ENCODE measurements at regions not wholly inside any gene's neighbourhood (a gene's known extent, or its start where the extent isn't known, plus 50 kb on each side); places are given as distances from the start of the nearest gene placed in this dataset.
A peak's percentile ranks its signal among the peaks of the same experiment; 100 is the strongest.

DNA sequence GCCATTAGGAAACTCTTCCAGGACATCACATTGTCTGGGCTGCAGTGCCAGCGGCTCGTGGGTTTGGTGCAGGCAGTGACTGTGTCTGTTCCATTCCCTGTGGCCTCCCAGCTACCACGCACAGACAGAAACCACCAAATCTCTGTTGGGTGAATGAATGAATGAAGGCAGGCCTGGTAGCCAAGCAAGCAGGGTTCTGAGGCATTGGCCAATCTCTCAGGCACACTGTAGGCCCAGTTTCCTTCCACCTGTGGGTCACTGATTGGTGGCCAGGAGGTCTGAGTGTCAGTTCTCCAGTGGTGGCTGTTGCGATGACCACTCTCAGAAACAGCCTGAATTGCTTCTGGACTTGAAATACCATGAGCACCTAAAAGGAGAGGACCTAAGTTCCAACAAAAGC is 59.4 kb upstream of the CTBP2 start:
- no peaks in the 10 kb centered on the region for H3K27me3 ChIP-seq
- no peaks in the 10 kb centered on the region for H3K4me1 ChIP-seq
- Mint-ChIP-seq H3K4me1 (peaks cover 10% of the 10 kb centered on the region), H3K36me3 (no peaks in the 10 kb centered on the region), H3K4me3 (no peak overlapping the region), H3K27ac (no peak overlapping the region), H3K9me3 (no peaks in the 10 kb centered on the region), H3K27me3 (ENCODE audit: insufficient read depth, low read depth) (peaks cover 7% of the 10 kb centered on the region)
- H3K9me3 ChIP-seq (ENCODE audit: low read depth) = no peaks in the 10 kb centered on the region
- H3F3A ChIP-seq (ENCODE audit: low read depth) = no peaks in the 10 kb centered on the region
- H3K9ac ChIP-seq = no peak overlapping the region
- H2AFZ ChIP-seq (replicated peaks) = no peak overlapping the region
- H3K79me2 ChIP-seq (ENCODE audit: low read depth) = no peaks in the 10 kb centered on the region
- TF ChIP-seq EZH2phosphoT487 (IDR thresholded peaks at IDR 0.05) (no peak), EZH2 (IDR thresholded peaks at IDR 0.05) (no peak)
- TF ChIP-seq, protein P1, sequence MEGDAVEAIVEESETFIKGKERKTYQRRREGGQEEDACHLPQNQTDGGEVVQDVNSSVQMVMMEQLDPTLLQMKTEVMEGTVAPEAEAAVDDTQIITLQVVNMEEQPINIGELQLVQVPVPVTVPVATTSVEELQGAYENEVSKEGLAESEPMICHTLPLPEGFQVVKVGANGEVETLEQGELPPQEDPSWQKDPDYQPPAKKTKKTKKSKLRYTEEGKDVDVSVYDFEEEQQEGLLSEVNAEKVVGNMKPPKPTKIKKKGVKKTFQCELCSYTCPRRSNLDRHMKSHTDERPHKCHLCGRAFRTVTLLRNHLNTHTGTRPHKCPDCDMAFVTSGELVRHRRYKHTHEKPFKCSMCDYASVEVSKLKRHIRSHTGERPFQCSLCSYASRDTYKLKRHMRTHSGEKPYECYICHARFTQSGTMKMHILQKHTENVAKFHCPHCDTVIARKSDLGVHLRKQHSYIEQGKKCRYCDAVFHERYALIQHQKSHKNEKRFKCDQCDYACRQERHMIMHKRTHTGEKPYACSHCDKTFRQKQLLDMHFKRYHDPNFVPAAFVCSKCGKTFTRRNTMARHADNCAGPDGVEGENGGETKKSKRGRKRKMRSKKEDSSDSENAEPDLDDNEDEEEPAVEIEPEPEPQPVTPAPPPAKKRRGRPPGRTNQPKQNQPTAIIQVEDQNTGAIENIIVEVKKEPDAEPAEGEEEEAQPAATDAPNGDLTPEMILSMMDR (IDR thresholded peaks at IDR 0.05) = no peak
- H3K27ac ChIP-seq = no peak overlapping the region
- H3K4me3 ChIP-seq = no peak overlapping the region
- H3K4me2 ChIP-seq = no peak overlapping the region
- no peak for DNase-seq (ENCODE audit: low spot score)
- no peaks in the 10 kb centered on the region for H4K20me1 ChIP-seq (ENCODE audit: low read depth)
- no peaks in the 10 kb centered on the region for H3K36me3 ChIP-seq

DNA sequence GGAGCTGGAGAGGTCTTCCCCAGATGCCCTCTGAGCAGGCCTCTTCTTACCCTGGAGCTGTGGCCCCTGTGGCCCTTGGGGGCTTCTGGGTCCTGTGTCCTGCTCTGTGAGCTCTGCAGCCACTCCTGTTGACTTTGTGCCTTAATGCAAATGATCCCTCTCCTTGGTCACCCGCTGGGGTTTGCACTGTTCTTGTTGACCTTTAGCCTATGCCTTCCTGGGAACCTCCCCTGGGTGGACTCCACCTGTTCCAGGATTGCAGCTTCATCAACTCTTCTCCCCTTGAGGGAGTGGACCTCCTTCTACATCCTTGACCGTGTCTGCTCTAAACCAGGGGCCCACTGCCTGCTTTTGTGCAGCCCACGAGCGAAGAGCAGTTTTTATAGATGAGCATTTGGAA is 58.6 kb upstream of the CTBP2 start:
- H3K27me3 ChIP-seq = no peaks in the 10 kb centered on the region
- no peak overlapping the region for H3K9ac ChIP-seq
- H3K4me3 Mint-ChIP-seq = peak overlapping the region; percentile 60
- TF ChIP-seq EZH2phosphoT487 (IDR thresholded peaks at IDR 0.05) = no peak
- no peak for TF ChIP-seq EZH2 (IDR thresholded peaks at IDR 0.05)
- TF ChIP-seq, protein P1 (IDR thresholded peaks at IDR 0.05) = no peak
- no peaks in the 10 kb centered on the region for H3K79me2 ChIP-seq (ENCODE audit: low read depth)
- no peaks in the 10 kb centered on the region for H3K36me3 ChIP-seq
- no peak overlapping the region for H3K27ac Mint-ChIP-seq
- no peaks in the 10 kb centered on the region for H3K4me1 ChIP-seq
- H3K27me3 Mint-ChIP-seq (ENCODE audit: insufficient read depth, low read depth) = peaks cover 7% of the 10 kb centered on the region
- H3K9me3 ChIP-seq (ENCODE audit: low read depth) = no peaks in the 10 kb centered on the region
- no peaks in the 10 kb centered on the region for H3K36me3 Mint-ChIP-seq
- H3K9me3 Mint-ChIP-seq = no peaks in the 10 kb centered on the region
- H4K20me1 ChIP-seq (ENCODE audit: low read depth) = no peaks in the 10 kb centered on the region
- H3K4me2 ChIP-seq = no peak overlapping the region
- H3F3A ChIP-seq (ENCODE audit: low read depth) = no peaks in the 10 kb centered on the region
- H3K4me3 ChIP-seq = no peak overlapping the region
- no peak overlapping the region for H2AFZ ChIP-seq (replicated peaks)
- no peak overlapping the region for H3K27ac ChIP-seq
- H3K4me1 Mint-ChIP-seq = peaks cover 10% of the 10 kb centered on the region
- DNase-seq (ENCODE audit: low spot score) = no peak

DNA sequence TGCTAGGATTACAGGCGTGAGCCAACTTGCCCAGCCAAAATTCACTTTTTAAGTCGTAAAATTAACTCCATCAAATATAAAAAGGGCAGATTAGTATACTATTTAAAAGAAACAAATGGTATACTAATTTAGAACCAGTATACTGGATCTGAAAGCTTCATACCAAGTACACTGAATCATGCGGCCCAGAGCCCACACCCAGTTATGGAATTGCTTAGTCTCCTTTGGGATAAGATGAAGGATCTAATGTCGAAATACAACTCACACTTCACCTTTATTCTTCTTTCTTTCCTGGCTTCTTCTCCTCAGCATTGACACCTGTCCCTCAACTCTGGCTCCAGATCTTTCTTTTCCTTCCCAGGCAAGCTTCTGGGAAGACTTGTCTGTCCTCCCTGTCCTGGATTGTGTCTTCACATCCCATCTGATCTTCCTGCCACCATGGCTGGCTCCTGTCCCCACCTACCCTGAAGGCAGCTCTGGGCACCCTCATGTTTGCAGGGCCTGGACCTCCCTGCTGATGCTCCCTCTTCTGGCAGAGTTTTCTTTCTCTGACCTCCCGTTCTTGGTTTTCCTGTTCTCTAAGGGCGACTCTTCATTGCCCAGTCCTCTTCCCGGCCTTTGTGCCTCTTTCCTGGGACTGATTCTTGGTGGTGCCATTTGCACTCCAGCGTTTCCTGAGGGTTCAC is 57.8 kb upstream of the CTBP2 start:
- no peak overlapping the region for H3K4me3 ChIP-seq
- H3F3A ChIP-seq (ENCODE audit: low read depth) = no peaks in the 10 kb centered on the region
- H3K9me3 ChIP-seq (ENCODE audit: low read depth) = no peaks in the 10 kb centered on the region
- no peaks in the 10 kb centered on the region for H3K79me2 ChIP-seq (ENCODE audit: low read depth)
- H3K27me3 ChIP-seq = no peaks in the 10 kb centered on the region
- no peaks in the 10 kb centered on the region for H3K9me3 Mint-ChIP-seq
- no peaks in the 10 kb centered on the region for H3K36me3 ChIP-seq
- H3K9ac ChIP-seq = no peak overlapping the region
- TF ChIP-seq, protein P1 (IDR thresholded peaks at IDR 0.05) = no peak
- TF ChIP-seq EZH2 (IDR thresholded peaks at IDR 0.05) (no peak), EZH2phosphoT487 (IDR thresholded peaks at IDR 0.05) (no peak)
- no peak for DNase-seq (ENCODE audit: low spot score)
- H3K27ac Mint-ChIP-seq = no peak overlapping the region
- H4K20me1 ChIP-seq (ENCODE audit: low read depth) = no peaks in the 10 kb centered on the region
- peaks cover 6% of the 10 kb centered on the region for H3K4me1 Mint-ChIP-seq
- H2AFZ ChIP-seq (replicated peaks) = no peak overlapping the region
- H3K4me3 Mint-ChIP-seq = no peak overlapping the region
- no peak overlapping the region for H3K4me2 ChIP-seq
- H3K4me1 ChIP-seq = no peaks in the 10 kb centered on the region
- no peak overlapping the region for H3K27ac ChIP-seq
- peaks cover 4% of the 10 kb centered on the region for H3K27me3 Mint-ChIP-seq (ENCODE audit: insufficient read depth, low read depth)
- H3K36me3 Mint-ChIP-seq = no peaks in the 10 kb centered on the region

All from neural progenitor cell (in vitro differentiated cells).